ENCODE measurements at regions not wholly inside any gene's neighbourhood (a gene's known extent, or its start where the extent isn't known, plus 50 kb on each side); places are given as distances from the start of the nearest gene placed in this dataset.

GRCh38 chr14:48384821-48385220, 709.4 kb upstream of the MDGA2 start:
- no peak overlapping the region for H3K4me3 ChIP-seq
- TF ChIP-seq CTCF (IDR thresholded peaks at IDR 0.05): no peak
- DNase-seq (ENCODE audit: low spot score): no peak
- no peak overlapping the region for H3K27ac ChIP-seq

- Histone ChIP-seq H3K4me3 (no peak overlapping the region), H3K27ac (no peak overlapping the region)
- no peak for DNase-seq (ENCODE audit: low spot score)
- TF ChIP-seq CTCF (IDR thresholded peaks at IDR 0.05): no peak
These were observed 707.6 kb upstream of the MDGA2 start for GRCh38 chr14:48382961-48383360.

- no peak overlapping the region for H3K27ac ChIP-seq
These were observed 703.1 kb upstream of the MDGA2 start for GRCh38 chr14:48378541-48378940.

GRCh38 chr14:48373981-48374380, 698.6 kb upstream of the MDGA2 start:
- H3K4me3 ChIP-seq: no peak overlapping the region
- no peak for DNase-seq (ENCODE audit: low spot score)
- TF ChIP-seq CTCF (IDR thresholded peaks at IDR 0.05): no peak
- no peak overlapping the region for H3K27ac ChIP-seq

More at GRCh38 chr14:48378541-48378940, 703.1 kb upstream of the MDGA2 start:
- H3K4me3 ChIP-seq: no peak overlapping the region
- DNase-seq (ENCODE audit: low spot score): no peak
- TF ChIP-seq CTCF (IDR thresholded peaks at IDR 0.05): no peak

GRCh38 chr14:48350971-48351370, 675.6 kb upstream of the MDGA2 start:
- no peak for DNase-seq (ENCODE audit: low spot score)
- Histone ChIP-seq H3K27ac (no peak overlapping the region), H3K4me3 (no peak overlapping the region)
- TF ChIP-seq CTCF (IDR thresholded peaks at IDR 0.05): no peak

GRCh38 chr14:48349689-48350088, 674.3 kb upstream of the MDGA2 start:
- no peak for TF ChIP-seq CTCF (IDR thresholded peaks at IDR 0.05)
- Histone ChIP-seq H3K27ac (no peak overlapping the region), H3K4me3 (no peak overlapping the region)
- DNase-seq (ENCODE audit: low spot score): no peak

GRCh38 chr14:48341069-48341468, 665.7 kb upstream of the MDGA2 start:
- H3K27ac ChIP-seq: no peak overlapping the region
- no peak for DNase-seq (ENCODE audit: low spot score)
- no peak for TF ChIP-seq CTCF (IDR thresholded peaks at IDR 0.05)
- no peak overlapping the region for H3K4me3 ChIP-seq

All from coronary artery (tissue), 2 donors.